SK-N-SH (cell line): ENCODE measurements at regions not wholly inside any gene's neighbourhood (a gene's known extent, or its start where the extent isn't known, plus 50 kb on each side); places are given as distances from the start of the nearest gene placed in this dataset.

Experiments
- CHD2 ChIP-seq: fragments of 150-350 bp; IDR thresholded peaks from 2 replicates; pipeline ENCODE4 v1.6.1; 2018; ENCODE audit warnings: low read length; ENCODE audit not compliant: partially characterized antibody
- CTCF ChIP-seq: fragments of 200-600 bp; sonication (generic); IDR thresholded peaks from 2 replicates; pipeline ENCODE4 v1.6.1; 2017; ENCODE audit warnings: antibody characterized with exemption, mild to moderate bottlenecking, moderate library complexity
- EP300 ChIP-seq, 2 experiments: IDR thresholded peaks; 2 replicates each; pipeline versions ENCODE4 v1.4.0 to v1.6.1; 2012; ENCODE audit warnings: borderline replicate concordance in 1 of 2, low read depth in 1 of 2, low read length in 1 of 2
- EZH2phosphoT487 ChIP-seq: fragments of 200-600 bp; sonication (generic); IDR thresholded peaks from 2 replicates; pipeline ENCODE4 v1.6.1; 2017; ENCODE audit warnings: low read depth, mixed run types, mild to moderate bottlenecking, antibody characterized with exemption, moderate library complexity, borderline replicate concordance
- GABPA ChIP-seq: IDR thresholded peaks from 2 replicates; pipeline ENCODE4 v1.4.0; 2012; ENCODE audit warnings: low read depth, mild to moderate bottlenecking
- IRF3 ChIP-seq: fragments of 150-350 bp; IDR thresholded peaks from 2 replicates; pipeline ENCODE4 v1.6.1; 2016; ENCODE audit warnings: mild to moderate bottlenecking, low read depth, low read length
- JUND ChIP-seq: IDR thresholded peaks from 2 replicates; pipeline ENCODE4 v1.4.0; 2012
- MAX ChIP-seq: IDR thresholded peaks from 2 replicates; pipeline ENCODE4 v1.4.0; 2012; ENCODE audit warnings: low read depth
- NFIC ChIP-seq: IDR thresholded peaks from 2 replicates; pipeline ENCODE4 v1.4.0; 2012; ENCODE audit warnings: borderline replicate concordance
- NRF1 ChIP-seq: IDR thresholded peaks from 2 replicates; pipeline ENCODE4 v1.6.1; 2012; ENCODE audit warnings: low read depth, mild to moderate bottlenecking, low read length
- REST ChIP-seq: IDR thresholded peaks from 2 replicates; pipeline ENCODE4 v1.6.1; 2012; ENCODE audit warnings: mild to moderate bottlenecking, low read depth, low read length, moderate library complexity
- SMC3 ChIP-seq: IDR thresholded peaks from 2 replicates; pipeline ENCODE4 v1.6.1; 2012; ENCODE audit warnings: low read depth, low read length, improper control_type of control experiment
- YY1 ChIP-seq: IDR thresholded peaks from 2 replicates; pipeline ENCODE4 v1.4.0; 2012; ENCODE audit warnings: low read depth, mild to moderate bottlenecking
- TF ChIP-seq, protein P1 (sequence below): IDR thresholded peaks from 2 replicates; pipeline ENCODE4 v1.4.0; 2012; ENCODE audit warnings: low read depth, borderline replicate concordance

GRCh38 chr9:135221576-135221950 is 134.1 kb downstream of the OLFM1 start:
- no peak for TF ChIP-seq NRF1
- TF ChIP-seq CHD2: no peak
- no peak for TF ChIP-seq CTCF
- TF ChIP-seq, protein P1, sequence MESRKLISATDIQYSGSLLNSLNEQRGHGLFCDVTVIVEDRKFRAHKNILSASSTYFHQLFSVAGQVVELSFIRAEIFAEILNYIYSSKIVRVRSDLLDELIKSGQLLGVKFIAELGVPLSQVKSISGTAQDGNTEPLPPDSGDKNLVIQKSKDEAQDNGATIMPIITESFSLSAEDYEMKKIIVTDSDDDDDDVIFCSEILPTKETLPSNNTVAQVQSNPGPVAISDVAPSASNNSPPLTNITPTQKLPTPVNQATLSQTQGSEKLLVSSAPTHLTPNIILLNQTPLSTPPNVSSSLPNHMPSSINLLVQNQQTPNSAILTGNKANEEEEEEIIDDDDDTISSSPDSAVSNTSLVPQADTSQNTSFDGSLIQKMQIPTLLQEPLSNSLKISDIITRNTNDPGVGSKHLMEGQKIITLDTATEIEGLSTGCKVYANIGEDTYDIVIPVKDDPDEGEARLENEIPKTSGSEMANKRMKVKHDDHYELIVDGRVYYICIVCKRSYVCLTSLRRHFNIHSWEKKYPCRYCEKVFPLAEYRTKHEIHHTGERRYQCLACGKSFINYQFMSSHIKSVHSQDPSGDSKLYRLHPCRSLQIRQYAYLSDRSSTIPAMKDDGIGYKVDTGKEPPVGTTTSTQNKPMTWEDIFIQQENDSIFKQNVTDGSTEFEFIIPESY: no peak
- no peak for TF ChIP-seq EP300 (IDR thresholded peaks at IDR 0.05; ENCODE audit: borderline replicate concordance in 1 of 2, low read depth in 1 of 2, low read length in 1 of 2)
- no peak for TF ChIP-seq MAX
- no peak for TF ChIP-seq SMC3
- TF ChIP-seq GABPA: no peak
- no peak for TF ChIP-seq JUND
- no peak for TF ChIP-seq EZH2phosphoT487
- no peak for TF ChIP-seq REST
- no peak for TF ChIP-seq IRF3
- no peak for TF ChIP-seq YY1
- TF ChIP-seq NFIC: no peak
